ENCODE measurements at regions not wholly inside any gene's neighbourhood (a gene's known extent, or its start where the extent isn't known, plus 50 kb on each side); places are given as distances from the start of the nearest gene placed in this dataset.
A peak's percentile ranks its signal among the peaks of the same experiment; 100 is the strongest.
"Not testable (repeated sequence)": the region's sequence is repeated elsewhere in the genome, so short reads cannot be mapped to it uniquely, and the experiment has no call there.

DNA sequence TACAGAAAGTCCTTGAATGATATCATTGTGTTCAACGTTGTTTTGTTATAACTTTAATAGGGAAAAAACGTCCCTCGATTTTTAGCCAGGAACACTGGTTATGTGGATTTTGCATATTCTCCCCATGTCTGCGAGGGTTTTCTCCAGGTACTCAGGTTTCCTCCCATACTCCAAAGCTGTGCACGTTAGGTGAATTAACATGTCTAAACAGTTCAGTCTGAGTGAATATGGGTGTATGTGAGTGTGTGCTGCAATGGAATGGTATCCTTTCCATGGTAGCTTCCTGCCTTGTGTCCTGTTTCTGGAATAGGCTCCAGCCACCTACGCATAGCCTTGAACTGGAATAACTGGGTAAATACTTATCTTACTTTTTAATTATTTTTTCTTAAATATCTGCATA is 810.8 kb upstream of the ATXN7L3B start:
- no peak overlapping the region for H3K4me3 ChIP-seq
- no peak overlapping the region for H3K27ac ChIP-seq
- H3K4me1 ChIP-seq (replicated peaks) = no peaks in the 10 kb centered on the region
- H3K36me3 ChIP-seq = no peaks in the 10 kb centered on the region
- no peak for DNase-seq (ENCODE audit: low read depth in 1 of 2, low spot score in 2 of 2)
- no peaks in the 10 kb centered on the region for H3K27me3 ChIP-seq (replicated peaks)
- no peaks in the 10 kb centered on the region; the same call in 1 of the 2 replicates for H3K9me3 ChIP-seq (replicated peaks)

DNA sequence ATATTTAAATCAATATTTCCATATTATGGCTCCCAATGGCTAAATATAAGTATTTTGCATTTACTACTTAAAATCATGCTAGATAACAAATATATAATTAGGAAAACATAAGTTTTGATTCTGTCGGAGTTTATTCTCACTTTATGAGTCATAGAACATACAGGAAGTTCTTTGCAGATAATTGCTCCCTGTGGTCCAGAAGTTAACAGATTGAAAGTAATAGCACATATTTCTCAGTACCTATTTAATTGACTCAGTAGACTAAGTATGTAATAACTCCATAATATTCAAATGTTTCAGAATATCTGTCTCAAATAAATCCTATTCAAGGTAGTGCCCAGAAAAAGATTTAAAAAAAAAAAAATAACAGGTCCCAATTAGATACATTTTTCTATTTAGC is 806.0 kb upstream of the ATXN7L3B start:
- Histone ChIP-seq H3K36me3 (no peaks in the 10 kb centered on the region), H3K4me3 (no peak overlapping the region), H3K9me3 (replicated peaks) (no peaks in the 10 kb centered on the region; the same call in 1 of the 2 replicates), H3K4me1 (replicated peaks) (no peaks in the 10 kb centered on the region), H3K27ac (no peak overlapping the region), H3K27me3 (replicated peaks) (no peaks in the 10 kb centered on the region)
- no peak for DNase-seq (ENCODE audit: low read depth in 1 of 2, low spot score in 2 of 2)

- H3K9me3 ChIP-seq (replicated peaks) = no peaks in the 10 kb centered on the region
- H3K36me3 ChIP-seq = no peaks in the 10 kb centered on the region
- no peaks in the 10 kb centered on the region for H3K4me1 ChIP-seq (replicated peaks)
- no peak overlapping the region for H3K27ac ChIP-seq
- no peak for DNase-seq (ENCODE audit: low read depth in 1 of 2, low spot score in 2 of 2)
- no peak overlapping the region for H3K4me3 ChIP-seq
- no peaks in the 10 kb centered on the region for H3K27me3 ChIP-seq (replicated peaks)
Measured at GRCh38 chr12:73769337-73769736, 768.3 kb upstream of the ATXN7L3B start.

- H3K9me3 ChIP-seq (replicated peaks) = peaks cover 5% of the 10 kb centered on the region; the same call in 1 of the 2 replicates
- no peaks in the 10 kb centered on the region for H3K36me3 ChIP-seq
- peak in 1 of 2 experiments; percentile 0 for DNase-seq (ENCODE audit: low read depth in 1 of 2, low spot score in 2 of 2)
- H3K4me3 ChIP-seq = no peak overlapping the region
- H3K4me1 ChIP-seq (replicated peaks) = no peaks in the 10 kb centered on the region
- no peak overlapping the region for H3K27ac ChIP-seq
- no peaks in the 10 kb centered on the region for H3K27me3 ChIP-seq (replicated peaks)
Measured at GRCh38 chr12:73798523-73798922, 739.1 kb upstream of the ATXN7L3B start.

DNA sequence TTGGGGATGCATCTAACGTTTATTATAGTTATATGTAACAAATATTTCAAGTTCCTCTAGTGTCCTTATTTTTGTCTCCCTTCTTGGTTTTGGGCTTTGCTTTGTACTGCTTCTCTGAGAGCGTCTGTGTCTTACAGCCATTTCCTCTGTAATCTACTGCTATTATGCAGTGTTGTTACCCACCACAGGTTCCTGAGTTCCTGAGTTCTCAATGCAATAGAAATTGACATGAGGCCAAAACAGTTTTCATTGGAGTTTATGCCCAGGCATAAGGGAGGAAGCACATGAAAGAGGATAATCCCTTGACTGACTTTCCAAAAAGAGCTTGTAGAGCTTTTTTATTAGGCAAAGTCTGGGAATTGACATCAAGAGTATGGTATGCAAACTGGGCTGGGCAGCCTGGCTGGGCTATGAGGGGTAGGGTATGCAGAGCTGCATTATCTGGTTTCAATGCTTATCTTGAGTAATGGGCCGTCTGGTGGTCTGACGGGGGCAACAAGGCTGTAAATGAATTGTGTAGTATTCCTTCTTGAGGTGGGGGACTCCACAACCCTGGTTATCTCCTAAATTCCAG is 722.5 kb upstream of the ATXN7L3B start:
- Histone ChIP-seq H3K36me3 (no peaks in the 10 kb centered on the region), H3K27ac (no peak overlapping the region), H3K27me3 (replicated peaks) (no peaks in the 10 kb centered on the region), H3K9me3 (replicated peaks) (no peaks in the 10 kb centered on the region), H3K4me1 (replicated peaks) (no peaks in the 10 kb centered on the region), H3K4me3 (no peak overlapping the region)
- no peak for DNase-seq (ENCODE audit: low read depth in 1 of 2, low spot score in 2 of 2)

- Histone ChIP-seq H3K27ac (no peak overlapping the region), H3K4me3 (no peak overlapping the region), H3K27me3 (replicated peaks) (no peaks in the 10 kb centered on the region), H3K4me1 (replicated peaks) (no peaks in the 10 kb centered on the region), H3K36me3 (no peaks in the 10 kb centered on the region), H3K9me3 (replicated peaks) (no peaks in the 10 kb centered on the region)
- DNase-seq (ENCODE audit: low read depth in 1 of 2, low spot score in 2 of 2) = no peak
Measured at GRCh38 chr12:73817161-73817560, 720.5 kb upstream of the ATXN7L3B start.

DNA sequence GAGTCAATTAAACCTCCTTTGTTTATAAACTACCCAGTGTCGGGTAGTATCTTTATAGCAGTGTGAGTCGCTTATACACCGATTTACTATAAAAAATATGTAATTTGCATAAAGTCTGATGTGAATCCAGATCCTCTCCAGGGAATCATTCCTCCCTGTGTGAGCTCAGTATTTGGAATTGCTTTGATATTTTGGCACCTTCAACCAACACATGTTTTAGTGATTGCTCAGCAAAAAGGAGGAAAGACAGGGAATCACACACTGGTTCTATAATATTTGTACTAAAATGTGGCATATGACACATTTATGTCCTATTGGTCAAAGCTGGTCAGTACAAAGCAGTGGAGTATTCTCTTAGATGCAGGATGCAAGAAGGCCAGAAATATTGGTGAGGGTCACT is 703.9 kb upstream of the ATXN7L3B start:
- H3K4me3 ChIP-seq = no peak overlapping the region

GRCh38 chr12:73841963-73842362 is 695.7 kb upstream of the ATXN7L3B start:
- Histone ChIP-seq H3K4me1 (replicated peaks) (no peaks in the 10 kb centered on the region), H3K9me3 (replicated peaks) (no peaks in the 10 kb centered on the region), H3K4me3 (no peak overlapping the region), H3K27me3 (replicated peaks) (no peaks in the 10 kb centered on the region), H3K27ac (no peak overlapping the region), H3K36me3 (no peaks in the 10 kb centered on the region)
- no peak for DNase-seq (ENCODE audit: low read depth in 1 of 2, low spot score in 2 of 2)

More for the DNA sequence above, 703.9 kb upstream of the ATXN7L3B start:
- no peaks in the 10 kb centered on the region for H3K9me3 ChIP-seq (replicated peaks)
- no peaks in the 10 kb centered on the region for H3K27me3 ChIP-seq (replicated peaks)
- no peaks in the 10 kb centered on the region for H3K36me3 ChIP-seq
- no peak for DNase-seq (ENCODE audit: low read depth in 1 of 2, low spot score in 2 of 2)
- no peaks in the 10 kb centered on the region for H3K4me1 ChIP-seq (replicated peaks)
- no peak overlapping the region for H3K27ac ChIP-seq

DNA sequence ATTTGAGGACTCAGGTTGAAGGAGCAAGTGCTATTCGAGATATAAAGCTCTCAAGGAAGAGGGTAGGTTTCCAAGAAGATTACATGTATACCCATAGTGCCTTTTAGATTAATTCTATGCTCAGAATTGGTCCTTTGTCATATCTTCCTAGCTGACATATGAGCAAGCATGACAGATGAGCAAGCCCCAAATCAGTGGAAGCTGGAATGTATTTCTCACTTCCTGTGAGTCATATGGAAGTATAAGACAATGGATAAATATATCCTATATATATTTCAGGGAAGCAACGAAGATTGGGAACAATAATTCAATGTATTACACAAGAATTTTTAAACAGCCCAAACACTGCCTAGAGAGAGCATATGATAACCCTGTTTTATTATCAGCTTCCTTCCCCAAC is 674.1 kb upstream of the ATXN7L3B start:
- no peaks in the 10 kb centered on the region for H3K36me3 ChIP-seq
- no peaks in the 10 kb centered on the region for H3K27me3 ChIP-seq (replicated peaks)
- no peak overlapping the region for H3K27ac ChIP-seq
- H3K4me3 ChIP-seq = no peak overlapping the region
- H3K4me1 ChIP-seq (replicated peaks) = no peaks in the 10 kb centered on the region
- no peaks in the 10 kb centered on the region; the same call in none of the 2 replicates for H3K9me3 ChIP-seq (replicated peaks)
- DNase-seq (ENCODE audit: low read depth in 1 of 2, low spot score in 2 of 2) = no peak

DNA sequence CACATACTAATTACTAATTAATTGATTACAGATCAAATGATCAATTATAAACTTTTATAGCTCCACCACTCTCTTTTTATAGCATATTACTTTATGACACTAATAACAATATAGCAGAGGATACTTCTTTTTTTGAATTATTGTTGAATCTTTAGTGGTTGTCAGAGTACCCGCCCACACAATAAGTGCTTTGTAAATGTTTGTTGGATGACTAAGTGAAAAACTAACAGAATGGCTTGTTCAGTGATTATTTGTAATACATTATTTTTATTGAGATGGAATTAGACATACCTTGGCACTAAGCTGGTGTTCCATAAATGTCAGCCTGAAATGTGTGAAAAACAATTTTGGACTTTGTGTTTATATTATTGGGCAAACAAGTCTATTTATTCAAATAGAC is 670.5 kb upstream of the ATXN7L3B start:
- H3K36me3 ChIP-seq = no peaks in the 10 kb centered on the region
- H3K4me3 ChIP-seq = no peak overlapping the region
- no peak overlapping the region for H3K27ac ChIP-seq
- no peaks in the 10 kb centered on the region; the same call in none of the 2 replicates for H3K9me3 ChIP-seq (replicated peaks)
- no peaks in the 10 kb centered on the region for H3K27me3 ChIP-seq (replicated peaks)
- no peak for DNase-seq (ENCODE audit: low read depth in 1 of 2, low spot score in 2 of 2)
- H3K4me1 ChIP-seq (replicated peaks) = no peaks in the 10 kb centered on the region

DNA sequence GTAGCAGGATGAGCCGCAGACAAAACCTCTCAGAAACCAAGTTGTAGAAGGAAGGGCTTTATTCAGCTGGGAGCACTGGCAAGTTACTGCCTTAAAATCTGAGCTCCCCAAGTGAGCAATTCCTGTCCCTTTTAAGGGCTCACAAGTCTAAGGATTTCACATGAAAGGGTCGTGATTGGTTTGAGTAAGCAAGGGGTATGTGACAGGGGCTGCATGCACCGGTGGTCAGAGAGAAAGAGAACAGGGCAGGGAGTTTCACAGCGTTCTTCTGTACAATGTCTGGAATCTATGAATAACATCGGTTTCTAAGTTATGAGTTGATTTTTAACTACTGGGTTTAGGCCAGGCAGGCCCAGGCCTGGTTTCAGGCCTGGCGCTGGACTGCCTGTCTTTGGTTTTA is 660.3 kb upstream of the ATXN7L3B start:
- not testable (repeated sequence) for H3K27ac ChIP-seq; H3K9me3 ChIP-seq (replicated peaks); H3K27me3 ChIP-seq (replicated peaks); H3K4me3 ChIP-seq; H3K36me3 ChIP-seq; DNase-seq (ENCODE audit: low read depth in 1 of 2, low spot score in 2 of 2); H3K4me1 ChIP-seq (replicated peaks)

- no peak for DNase-seq (ENCODE audit: low read depth in 1 of 2, low spot score in 2 of 2)
Measured at GRCh38 chr12:73892201-73892600, 645.4 kb upstream of the ATXN7L3B start.

GRCh38 chr12:73898645-73899044 is 639.0 kb upstream of the ATXN7L3B start:
- Histone ChIP-seq H3K4me3 (no peak overlapping the region), H3K27me3 (replicated peaks) (no peaks in the 10 kb centered on the region), H3K36me3 (no peaks in the 10 kb centered on the region), H3K9me3 (replicated peaks) (no peaks in the 10 kb centered on the region), H3K27ac (no peak overlapping the region), H3K4me1 (replicated peaks) (no peaks in the 10 kb centered on the region)
- DNase-seq (ENCODE audit: low read depth in 1 of 2, low spot score in 2 of 2) = no peak

More at GRCh38 chr12:73892201-73892600, 645.4 kb upstream of the ATXN7L3B start:
- Histone ChIP-seq H3K4me3 (no peak overlapping the region), H3K27me3 (replicated peaks) (no peaks in the 10 kb centered on the region), H3K36me3 (no peaks in the 10 kb centered on the region), H3K4me1 (replicated peaks) (no peaks in the 10 kb centered on the region), H3K9me3 (replicated peaks) (no peaks in the 10 kb centered on the region), H3K27ac (no peak overlapping the region)

DNA sequence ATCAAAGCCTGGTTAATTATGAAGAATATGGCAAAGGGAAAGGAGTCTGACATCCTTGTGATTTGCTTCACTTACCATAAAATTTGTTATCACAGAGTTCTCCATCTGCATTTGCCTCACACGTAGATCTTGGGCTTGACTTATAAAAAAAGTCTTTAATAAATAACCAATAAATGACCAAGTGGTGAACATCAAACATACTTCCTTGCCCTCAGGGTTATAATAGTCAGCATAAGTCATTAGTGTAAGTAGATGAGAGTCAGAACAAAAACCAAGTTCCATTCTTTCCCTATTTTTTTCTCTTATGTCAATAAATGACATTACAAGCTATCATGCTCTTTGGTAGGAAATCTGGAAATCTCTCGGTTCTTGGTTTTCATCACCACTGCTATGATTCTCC is 635.4 kb upstream of the ATXN7L3B start:
- Histone ChIP-seq H3K36me3 (no peaks in the 10 kb centered on the region), H3K9me3 (replicated peaks) (no peaks in the 10 kb centered on the region), H3K4me1 (replicated peaks) (no peaks in the 10 kb centered on the region), H3K4me3 (no peak overlapping the region), H3K27ac (no peak overlapping the region), H3K27me3 (replicated peaks) (no peaks in the 10 kb centered on the region)
- no peak for DNase-seq (ENCODE audit: low read depth in 1 of 2, low spot score in 2 of 2)

DNA sequence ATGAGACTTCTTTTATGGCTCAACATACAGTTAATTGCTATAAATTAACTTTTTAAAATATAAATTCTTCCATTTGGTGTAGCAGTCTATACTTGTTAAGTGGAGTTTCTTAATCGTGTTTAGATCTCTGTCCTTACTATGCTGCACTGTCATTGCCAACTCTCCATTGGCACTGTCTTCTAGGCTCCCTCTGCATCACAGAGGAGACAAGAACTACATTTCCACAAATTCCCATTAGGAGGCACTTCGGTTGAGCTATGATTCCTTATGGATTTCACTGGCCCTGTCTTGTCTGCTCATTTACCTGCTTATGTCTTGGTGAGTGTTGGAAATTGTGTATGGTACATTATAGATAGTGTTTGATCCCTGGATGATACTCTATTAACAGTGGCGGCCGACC is 630.9 kb upstream of the ATXN7L3B start:
- Histone ChIP-seq H3K9me3 (replicated peaks) (no peaks in the 10 kb centered on the region), H3K36me3 (no peaks in the 10 kb centered on the region), H3K4me1 (replicated peaks) (no peaks in the 10 kb centered on the region), H3K27me3 (replicated peaks) (no peaks in the 10 kb centered on the region), H3K27ac (no peak overlapping the region), H3K4me3 (no peak overlapping the region)
- no peak for DNase-seq (ENCODE audit: low read depth in 1 of 2, low spot score in 2 of 2)
